Calu3 (cell line): ENCODE measurements at regions not wholly inside any gene's neighbourhood (a gene's known extent, or its start where the extent isn't known, plus 50 kb on each side); places are given as distances from the start of the nearest gene placed in this dataset.

Experiments
- BruUV-seq: library from RNA; stranded (reverse); fragments of 400-500 nt; replicated peaks from 2 replicates; lab custom pipeline; 2021; lab: Mats Ljungman, UMichigan
- CTCF ChIA-PET: fragments of 300-600 bp; sonication (Branson Sonifier 250); formaldehyde crosslinking; loops from one replicate; lab custom pipeline; 2022; ENCODE audit warnings: antibody characterized with exemption; lab: Charles Lee
- DNase-seq: peaks from one replicate; pipeline ENCODE4 v3.0.0; 2022
- H3K27ac Mint-ChIP-seq: one replicate; pipeline ENCODE4 v1.8.0; 2022; ENCODE audit warnings: mixed read lengths; ENCODE audit not compliant: unreplicated experiment
- H3K27me3 Mint-ChIP-seq: one replicate; pipeline ENCODE4 v1.8.0; 2022; ENCODE audit warnings: mixed read lengths; ENCODE audit not compliant: unreplicated experiment
- H3K36me3 Mint-ChIP-seq: one replicate; pipeline ENCODE4 v1.8.0; 2022; ENCODE audit warnings: mild to moderate bottlenecking, moderate library complexity, mixed read lengths; ENCODE audit not compliant: insufficient read depth, unreplicated experiment
- H3K4me1 Mint-ChIP-seq: one replicate; pipeline ENCODE4 v1.8.0; 2022; ENCODE audit warnings: mild to moderate bottlenecking, low read depth, mixed read lengths; ENCODE audit not compliant: unreplicated experiment
- H3K4me3 Mint-ChIP-seq: one replicate; pipeline ENCODE4 v1.8.0; 2022; ENCODE audit warnings: mild to moderate bottlenecking, low read depth, moderate library complexity, mixed read lengths; ENCODE audit not compliant: unreplicated experiment
- H3K9me3 Mint-ChIP-seq: one replicate; pipeline ENCODE4 v1.8.0; 2022; ENCODE audit warnings: low read depth, mixed read lengths; ENCODE audit not compliant: unreplicated experiment
- CTCF ChIP-seq: fragments of 200-600 bp; IDR thresholded peaks from one replicate; pipeline ENCODE4 v1.8.0; 2022; ENCODE audit warnings: antibody characterized with exemption; ENCODE audit not compliant: unreplicated experiment
- intact Hi-C: fragments of 100-400 bp; cut with micrococcal nuclease; formaldehyde crosslinking; loops from one replicate; pipeline ENCODE4 v1.10.0; 2022; ENCODE audit not compliant: unreplicated experiment

- intact Hi-C loops = no loop called here
- CTCF ChIA-PET = interaction anchor here (0.9 to 2.0 kb wide), 2 partner anchors 9 to 60 kb away, joined by 4 to 7 read pairs; no protein-coding TSS in a partner anchor
- H3K4me1 Mint-ChIP-seq = peaks cover 56% of the 10 kb centered on the region
- peaks cover 6% of the 10 kb centered on the region for H3K9me3 Mint-ChIP-seq
- H3K27ac Mint-ChIP-seq = no peak overlapping the region
- no TSS peak for BruUV-seq
- TF ChIP-seq CTCF = no peak
- H3K4me3 Mint-ChIP-seq = no peak overlapping the region
- DNase-seq = no peak
- H3K27me3 Mint-ChIP-seq = no peaks in the 10 kb centered on the region
- H3K36me3 Mint-ChIP-seq = no peaks in the 10 kb centered on the region
These were observed 164.8 kb downstream of the TNFSF18 start for GRCh38 chr1:172885971-172886370.

GRCh38 chr1:172887162-172887561 lies 163.6 kb downstream of the TNFSF18 start:
- H3K9me3 Mint-ChIP-seq = peaks cover 6% of the 10 kb centered on the region
- H3K4me3 Mint-ChIP-seq = no peak overlapping the region
- no peak overlapping the region for H3K27ac Mint-ChIP-seq
- peaks cover 56% of the 10 kb centered on the region for H3K4me1 Mint-ChIP-seq
- intact Hi-C loops = no loop called here
- no peak for TF ChIP-seq CTCF
- no peak for DNase-seq
- H3K36me3 Mint-ChIP-seq = no peaks in the 10 kb centered on the region
- CTCF ChIA-PET = interaction anchor here (0.9 to 2.0 kb wide), 2 partner anchors 61 to 89 kb away, joined by 4 to 7 read pairs; no protein-coding TSS in a partner anchor
- H3K27me3 Mint-ChIP-seq = no peaks in the 10 kb centered on the region
- no TSS peak for BruUV-seq

GRCh38 chr1:172893146-172893841 lies 157.4 kb downstream of the TNFSF18 start:
- Mint-ChIP-seq H3K9me3 (peaks cover 8% of the 10 kb centered on the region), H3K4me1 (peaks cover 43% of the 10 kb centered on the region), H3K27me3 (no peaks in the 10 kb centered on the region), H3K27ac (no peak overlapping the region), H3K4me3 (no peak overlapping the region), H3K36me3 (peaks cover 7% of the 10 kb centered on the region)
- BruUV-seq = no TSS peak
- CTCF ChIA-PET = interaction anchor here (1.2 kb wide), 1 partner anchor 309 kb away, joined by 3 read pairs; no protein-coding TSS in a partner anchor
- intact Hi-C loops = loop anchor here (10.0 kb wide), 1 partner anchor 162 kb away; the partner anchor contains the start of gene TNFSF18
- no peak for TF ChIP-seq CTCF
- no peak for DNase-seq

GRCh38 chr1:172894349-172895049 lies 156.2 kb downstream of the TNFSF18 start:
- H3K4me3 Mint-ChIP-seq = peak overlapping the region; percentile 11

More at GRCh38 chr1:172894349-172895049, 156.2 kb downstream of the TNFSF18 start:
- Mint-ChIP-seq H3K27me3 (no peaks in the 10 kb centered on the region), H3K9me3 (peaks cover 4% of the 10 kb centered on the region), H3K36me3 (peaks cover 7% of the 10 kb centered on the region), H3K27ac (peak overlapping the region; percentile 12), H3K4me1 (peaks cover 55% of the 10 kb centered on the region)
- no peak for TF ChIP-seq CTCF
- DNase-seq = no peak
- CTCF ChIA-PET = interaction anchor here (1.0 to 1.5 kb wide), 2 partner anchors 9 to 13 kb away, joined by 3 to 4 read pairs; no protein-coding TSS in a partner anchor
- intact Hi-C loops = loop anchor here (5.0 to 10.0 kb wide), 3 partner anchors 67 to 308 kb away; partner anchors contain the start of gene TNFSF18
- no TSS peak for BruUV-seq
